ENCODE measurements at regions not wholly inside any gene's neighbourhood (a gene's known extent, or its start where the extent isn't known, plus 50 kb on each side); places are given as distances from the start of the nearest gene placed in this dataset.

DNA sequence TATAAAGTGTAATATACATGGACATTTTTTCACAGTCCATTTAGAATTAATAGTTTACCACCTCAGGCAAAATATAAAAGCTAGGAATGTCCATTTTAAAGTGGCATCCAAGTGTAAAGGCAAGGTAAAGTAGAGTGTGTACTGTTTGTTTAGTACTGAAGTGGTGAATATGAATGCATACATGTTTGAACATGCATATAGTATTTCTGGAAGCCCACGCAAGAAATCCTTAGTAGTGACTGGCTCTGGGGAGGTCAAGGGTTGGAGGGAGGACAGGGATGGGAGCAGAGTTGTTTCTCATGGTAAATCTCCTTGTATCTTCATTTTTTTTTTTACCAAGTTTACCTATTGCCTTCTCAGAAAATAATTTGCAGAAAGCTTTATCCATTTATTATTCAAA lies 129.2 kb downstream of the UNC5CL start:
- no peak for DNase-seq (ENCODE audit: low read depth)

GRCh38 chr6:40907198-40907701 lies 131.8 kb downstream of the UNC5CL start:
- peak; percentile 80 for DNase-seq (ENCODE audit: low read depth)

GRCh38 chr6:40906759-40907158 lies 132.3 kb downstream of the UNC5CL start:
- peak; percentile 56 for DNase-seq (ENCODE audit: low read depth)

- DNase-seq (ENCODE audit: low read depth): no peak
Observed at GRCh38 chr6:40904583-40905194, 134.3 kb downstream of the UNC5CL start.

GRCh38 chr6:40903456-40903855 lies 135.6 kb downstream of the UNC5CL start:
- DNase-seq (ENCODE audit: low read depth): no peak

- DNase-seq (ENCODE audit: low read depth): no peak
Observed at GRCh38 chr6:40901322-40902055, 137.5 kb downstream of the UNC5CL start.

DNA sequence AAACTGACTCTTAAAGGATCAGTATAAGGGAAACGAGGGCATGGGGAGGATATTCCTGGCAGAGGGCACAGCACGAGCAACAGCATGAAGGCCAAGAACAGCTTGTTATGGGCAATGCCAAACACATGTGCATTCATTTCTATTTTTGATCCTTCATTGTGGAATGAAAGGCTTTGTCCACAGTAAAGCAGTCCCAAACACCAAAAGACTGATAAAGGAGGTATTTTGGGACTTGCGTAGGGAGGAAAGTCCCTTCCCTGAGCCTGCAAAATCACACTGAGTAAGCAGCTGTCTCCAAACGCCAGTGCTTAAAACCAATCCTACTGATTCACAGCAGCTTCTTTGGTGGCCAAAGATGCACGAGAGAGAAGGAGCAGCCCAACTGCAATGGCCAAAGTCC lies 138.2 kb downstream of the UNC5CL start:
- DNase-seq (ENCODE audit: low read depth): no peak

GRCh38 chr6:40899684-40900155 lies 139.3 kb downstream of the UNC5CL start:
- DNase-seq (ENCODE audit: low read depth): no peak

DNA sequence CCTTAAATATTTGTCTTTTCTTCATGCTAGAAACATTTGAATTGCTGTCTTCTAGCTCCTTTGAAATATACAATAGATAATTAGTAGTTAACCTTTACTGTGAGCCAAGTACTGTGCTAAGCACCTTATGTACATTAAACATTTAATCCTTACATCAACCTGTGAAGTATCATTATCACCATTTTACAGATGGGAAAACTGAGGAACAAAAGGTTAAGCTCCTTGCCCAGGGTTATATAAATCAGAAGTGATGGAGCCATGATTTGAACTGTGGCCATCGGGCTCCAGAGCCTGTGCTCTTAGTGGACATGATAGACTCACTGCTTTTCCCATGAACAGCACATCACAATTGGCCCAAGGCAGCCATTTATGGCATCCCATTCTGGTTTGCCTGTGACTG lies 140.9 kb downstream of the UNC5CL start:
- DNase-seq (ENCODE audit: low read depth): no peak

GRCh38 chr6:40897390-40898003 lies 141.5 kb downstream of the UNC5CL start:
- no peak for DNase-seq (ENCODE audit: low read depth)

DNA sequence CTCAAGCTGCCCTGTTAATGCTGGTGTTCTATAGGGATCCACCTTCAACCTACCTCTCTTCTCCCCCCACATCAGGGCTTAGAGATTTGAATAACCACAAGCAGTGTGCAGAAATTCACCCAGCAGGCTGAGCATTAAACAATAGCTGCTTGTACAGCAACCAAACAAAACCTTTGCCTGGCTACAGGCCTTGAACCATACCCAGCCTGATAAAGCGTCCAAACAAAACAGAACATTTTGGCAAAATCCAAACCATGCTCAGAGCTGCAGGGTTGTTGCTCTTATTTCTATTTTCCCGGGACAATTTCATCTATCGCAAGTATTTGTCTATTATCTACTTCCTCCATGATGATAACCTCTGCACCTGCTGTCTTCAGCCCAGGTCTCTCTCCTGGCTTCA lies 142.3 kb downstream of the UNC5CL start:
- no peak for DNase-seq (ENCODE audit: low read depth)

- DNase-seq (ENCODE audit: low read depth): peak; percentile 85
Observed at GRCh38 chr6:40894962-40895799, 143.8 kb downstream of the UNC5CL start.

DNA sequence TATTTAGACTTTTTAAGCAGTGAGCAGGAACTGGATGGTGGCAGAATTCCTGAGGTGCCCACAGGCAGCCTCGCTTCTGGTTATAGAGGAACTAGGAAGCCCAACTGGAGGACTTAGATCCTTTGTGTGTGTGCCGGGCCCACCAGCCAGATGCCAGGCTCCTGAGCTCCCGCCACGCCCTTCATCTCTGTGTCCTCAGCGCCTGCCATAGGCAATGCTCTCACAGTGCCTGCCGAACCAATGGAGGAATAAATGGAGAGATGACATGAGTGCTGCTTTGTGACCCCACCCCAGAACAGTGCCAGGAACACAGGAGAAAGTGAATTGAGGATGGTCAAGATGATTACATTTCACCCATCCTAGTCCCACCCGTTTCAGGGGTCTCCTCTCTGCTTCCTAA lies 146.0 kb downstream of the UNC5CL start:
- DNase-seq (ENCODE audit: low read depth): no peak

DNA sequence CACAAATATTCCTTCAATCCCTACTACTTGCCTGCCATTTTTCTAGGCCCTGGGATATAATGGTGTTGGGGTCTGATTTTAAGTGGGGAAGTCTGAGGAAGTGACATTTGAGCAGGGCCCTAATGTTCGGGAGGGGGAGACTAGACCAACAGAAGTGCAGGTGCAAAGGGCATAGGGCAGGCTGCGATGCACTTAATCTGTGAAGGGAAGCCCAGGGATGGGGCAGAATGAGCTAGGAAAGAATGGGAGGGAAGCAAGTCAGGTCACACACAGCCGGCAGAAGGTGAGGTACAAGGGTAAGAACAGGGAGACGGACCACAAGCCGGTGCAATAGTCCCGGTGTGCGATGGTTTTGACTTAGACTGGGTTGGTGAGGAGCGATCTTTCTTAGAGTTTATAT lies 146.8 kb downstream of the UNC5CL start:
- DNase-seq (ENCODE audit: low read depth): no peak

DNA sequence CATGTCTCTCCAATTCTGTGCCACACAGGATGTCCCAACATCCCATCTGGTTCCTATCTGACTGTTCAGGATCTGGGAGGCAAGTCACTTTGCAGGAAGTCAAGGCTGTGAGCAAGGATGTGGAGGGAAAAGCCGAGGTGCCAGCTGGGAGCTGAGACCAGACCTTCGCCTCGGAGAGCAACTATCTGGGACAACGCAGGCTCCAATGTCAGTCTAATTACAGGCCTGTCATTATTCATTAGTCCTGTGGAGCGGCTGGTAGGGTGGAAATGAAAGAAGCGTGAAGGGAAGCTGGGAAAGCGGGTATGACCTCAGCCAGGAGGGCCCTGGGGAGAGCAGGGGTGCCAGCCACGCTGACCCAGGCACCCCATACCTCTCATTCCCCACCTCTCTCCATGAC lies 147.3 kb downstream of the UNC5CL start:
- DNase-seq (ENCODE audit: low read depth): no peak

DNA sequence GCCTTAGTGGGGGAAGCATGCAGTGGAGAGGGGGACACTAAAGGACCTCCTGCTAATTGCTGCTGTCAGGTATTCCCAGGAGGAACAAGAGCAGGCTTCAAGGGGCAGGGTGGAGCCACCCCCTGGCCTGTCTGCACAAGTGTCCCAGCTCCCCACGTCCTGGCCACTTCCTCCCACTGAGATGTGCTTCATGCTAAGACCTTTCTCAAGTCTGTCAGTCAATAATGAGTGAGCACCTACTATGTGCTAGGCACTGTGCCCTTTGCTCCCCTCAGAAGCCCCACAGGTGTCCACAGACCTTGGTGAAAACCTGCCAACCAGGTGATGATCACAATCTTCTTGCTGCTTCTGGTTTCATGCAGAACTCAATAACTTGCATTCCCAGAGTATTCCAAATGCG lies 147.9 kb downstream of the UNC5CL start:
- DNase-seq (ENCODE audit: low read depth): no peak

DNA sequence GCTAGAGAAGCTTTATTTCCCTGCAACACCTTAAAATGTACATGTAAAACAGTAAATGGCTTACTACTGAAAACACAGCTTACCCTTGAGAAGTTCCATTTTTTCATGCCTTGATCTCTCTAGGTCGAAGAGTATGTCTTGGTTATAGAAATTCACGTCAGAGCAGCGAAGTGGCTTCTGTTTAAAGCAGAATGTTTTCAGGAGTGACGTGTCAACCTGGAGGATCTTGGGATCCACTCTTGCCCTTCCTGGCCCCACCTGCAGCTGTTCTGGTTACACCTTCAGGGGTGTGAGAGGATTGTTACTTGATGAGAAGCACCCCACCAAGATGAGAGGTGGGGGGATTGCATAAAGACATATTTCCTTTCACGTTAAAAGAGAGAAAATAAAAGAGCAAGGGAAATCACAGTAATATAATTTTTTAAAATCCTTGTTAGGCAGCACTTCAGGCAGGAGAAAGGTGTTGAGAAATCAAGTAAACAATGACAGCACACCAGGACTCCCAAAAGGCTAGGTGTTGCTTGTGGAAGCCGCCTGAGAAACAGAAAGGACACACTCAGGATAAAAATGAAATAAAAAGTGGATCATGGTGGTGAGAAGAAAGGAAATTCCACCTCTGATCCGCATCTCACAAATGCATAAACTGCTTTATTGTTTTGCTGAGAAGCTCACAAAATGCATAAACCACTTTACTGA lies 149.7 kb downstream of the UNC5CL start:
- no peak for DNase-seq (ENCODE audit: low read depth)

GRCh38 chr6:40888456-40888990 lies 150.5 kb downstream of the UNC5CL start:
- no peak for DNase-seq (ENCODE audit: low read depth)

DNA sequence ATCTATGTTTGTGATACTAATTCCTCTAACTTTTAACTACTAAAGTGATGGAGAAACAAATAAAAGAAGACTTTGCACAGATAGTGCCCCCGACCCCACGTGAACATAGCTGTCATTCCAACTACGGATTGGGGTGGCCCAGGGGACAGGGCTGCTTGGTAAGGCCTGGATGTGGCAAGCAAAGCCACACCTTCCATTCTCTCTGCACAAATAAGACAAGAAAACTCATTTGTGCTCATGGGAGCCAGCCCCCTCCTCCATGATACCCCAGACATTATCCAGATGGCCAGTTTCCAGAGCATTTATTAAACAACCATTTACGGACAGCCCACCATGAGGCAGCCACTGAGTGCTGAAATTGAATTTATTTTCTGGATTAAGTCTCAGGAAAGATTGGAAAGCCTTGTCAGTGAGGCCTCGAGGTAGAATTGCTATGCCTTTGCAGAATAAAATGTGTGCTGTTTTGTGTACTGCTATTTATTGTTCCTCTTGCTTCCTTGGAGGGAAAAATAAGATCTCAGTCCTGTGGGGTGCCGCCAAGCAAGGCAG lies 151.2 kb downstream of the UNC5CL start:
- no peak for DNase-seq (ENCODE audit: low read depth)

- no peak for DNase-seq (ENCODE audit: low read depth)
Observed at GRCh38 chr6:40887079-40887791, 151.8 kb downstream of the UNC5CL start.

Measured in RPMI7951 (cell line).